ENCODE measurements at regions not wholly inside any gene's neighbourhood (a gene's known extent, or its start where the extent isn't known, plus 50 kb on each side); places are given as distances from the start of the nearest gene placed in this dataset.

DNA sequence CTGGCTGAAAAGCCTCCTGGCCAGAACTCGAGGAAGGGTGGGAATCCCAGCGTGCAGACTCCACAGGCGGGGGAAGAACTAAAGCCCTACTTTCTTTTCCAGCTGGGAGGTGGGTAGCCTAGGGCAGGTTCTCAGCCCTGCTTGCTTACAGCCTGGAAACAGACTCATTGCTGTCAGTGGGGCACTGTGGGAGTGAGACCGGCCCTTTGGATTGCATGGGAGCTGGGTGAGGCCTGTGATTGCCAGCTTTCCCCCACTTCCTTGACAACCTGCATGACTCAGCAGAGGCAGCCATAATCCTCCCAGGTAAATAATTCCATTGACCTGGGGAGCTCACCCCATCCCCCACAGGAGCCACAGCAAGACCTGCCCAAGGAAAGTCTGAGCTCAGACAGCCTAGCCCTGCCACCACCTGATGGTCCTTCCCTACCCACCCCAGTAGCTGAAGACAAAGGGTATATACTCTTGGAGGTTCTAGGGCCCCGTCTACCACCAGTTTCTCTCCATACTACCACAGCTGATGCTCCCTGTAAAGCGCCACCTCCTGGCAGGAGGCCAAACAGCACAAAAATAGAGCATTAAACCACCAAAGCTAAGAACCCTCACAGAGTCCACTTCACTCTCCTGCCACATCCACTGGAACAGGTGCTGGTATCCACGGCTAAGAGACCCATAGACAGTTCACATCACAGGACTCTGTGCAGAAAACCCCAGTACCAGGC, 294.1 kb downstream of the SEC23A start:
- TF ChIP-seq ZNF274 (IDR thresholded peaks at IDR 0.05; ENCODE audit: low read depth, low read length) (no peak), YY1 (IDR thresholded peaks at IDR 0.05; ENCODE audit: insufficient read depth, insufficient read length) (no peak), SUZ12 (IDR thresholded peaks at IDR 0.05; ENCODE audit: extremely low read depth, insufficient read depth, insufficient read length) (no peak)
